SU-DHL-6 (cell line): ENCODE measurements at regions not wholly inside any gene's neighbourhood (a gene's known extent, or its start where the extent isn't known, plus 50 kb on each side); places are given as distances from the start of the nearest gene placed in this dataset.

Experiments
- EZH2phosphoT487 ChIP-seq: fragments of 200-600 bp; sonication (generic), shearing (Covaris generic); conservative IDR thresholded peaks from 2 replicates; pipeline ENCODE4 v1.6.1; 2018; ENCODE audit warnings: mild to moderate bottlenecking, antibody characterized with exemption, low read length, moderate library complexity, mixed read lengths
- TF ChIP-seq, protein P1 (sequence below): fragments of 200-600 bp; sonication (generic); IDR thresholded peaks from one replicate; pipeline ENCODE4 v1.5.1; 2017; ENCODE audit warnings: antibody characterized with exemption, mild to moderate bottlenecking, low read length, moderate library complexity; ENCODE audit not compliant: insufficient read depth, poor library complexity, severe bottlenecking

DNA sequence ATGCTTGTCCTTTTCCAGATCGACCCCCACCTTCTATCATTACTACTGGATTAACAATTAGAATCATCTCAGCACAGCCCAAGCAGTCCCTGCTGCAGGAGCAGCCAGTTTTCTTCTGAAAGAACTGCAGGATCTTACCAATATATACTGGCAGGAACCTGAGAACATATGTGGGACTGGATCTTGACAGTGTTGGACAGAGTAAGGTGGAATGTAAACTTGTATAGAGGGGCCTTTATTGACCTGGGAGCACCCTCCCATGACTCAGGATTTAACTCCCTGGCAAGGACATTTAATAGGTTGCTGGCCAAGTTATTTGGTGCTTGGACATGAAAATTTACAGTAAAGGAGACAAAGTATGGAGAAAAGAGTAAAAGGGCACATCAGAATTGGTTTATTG, 66.2 kb upstream of the TMX1 start:
- TF ChIP-seq, protein P1, sequence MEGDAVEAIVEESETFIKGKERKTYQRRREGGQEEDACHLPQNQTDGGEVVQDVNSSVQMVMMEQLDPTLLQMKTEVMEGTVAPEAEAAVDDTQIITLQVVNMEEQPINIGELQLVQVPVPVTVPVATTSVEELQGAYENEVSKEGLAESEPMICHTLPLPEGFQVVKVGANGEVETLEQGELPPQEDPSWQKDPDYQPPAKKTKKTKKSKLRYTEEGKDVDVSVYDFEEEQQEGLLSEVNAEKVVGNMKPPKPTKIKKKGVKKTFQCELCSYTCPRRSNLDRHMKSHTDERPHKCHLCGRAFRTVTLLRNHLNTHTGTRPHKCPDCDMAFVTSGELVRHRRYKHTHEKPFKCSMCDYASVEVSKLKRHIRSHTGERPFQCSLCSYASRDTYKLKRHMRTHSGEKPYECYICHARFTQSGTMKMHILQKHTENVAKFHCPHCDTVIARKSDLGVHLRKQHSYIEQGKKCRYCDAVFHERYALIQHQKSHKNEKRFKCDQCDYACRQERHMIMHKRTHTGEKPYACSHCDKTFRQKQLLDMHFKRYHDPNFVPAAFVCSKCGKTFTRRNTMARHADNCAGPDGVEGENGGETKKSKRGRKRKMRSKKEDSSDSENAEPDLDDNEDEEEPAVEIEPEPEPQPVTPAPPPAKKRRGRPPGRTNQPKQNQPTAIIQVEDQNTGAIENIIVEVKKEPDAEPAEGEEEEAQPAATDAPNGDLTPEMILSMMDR = no peak
- TF ChIP-seq EZH2phosphoT487 = no peak
